RWPE2 (cell line): ENCODE measurements at regions not wholly inside any gene's neighbourhood (a gene's known extent, or its start where the extent isn't known, plus 50 kb on each side); places are given as distances from the start of the nearest gene placed in this dataset.
"Not testable (repeated sequence)": the region's sequence is repeated elsewhere in the genome, so short reads cannot be mapped to it uniquely, and the experiment has no call there.

Experiments used
- ATAC-seq: fragments of 200-7000 bp; cut with Tn5 transposase; 3 replicates; pipeline ENCODE4 v1.9.1; 2021; ENCODE audit warnings: low read depth
- DNase-seq: peaks from one replicate; pipeline ENCODE4 v3.0.0-alpha.2; 2020; ENCODE audit warnings: low spot score
- H3K27ac ChIP-seq: fragments of 450-650 bp; 2 replicates; pipeline ENCODE4 v1.5.1; 2017; ENCODE audit warnings: mild to moderate bottlenecking; ENCODE audit not compliant: poor library complexity, severe bottlenecking
- H3K27me3 ChIP-seq: fragments of 250-450 bp; sonication (Bioruptor Pico); 2 replicates; pipeline ENCODE4 v1.5.1; 2021; ENCODE audit warnings: mild to moderate bottlenecking, moderate library complexity; ENCODE audit not compliant: insufficient read depth, poor library complexity, severe bottlenecking
- H3K36me3 ChIP-seq: fragments of 250-450 bp; sonication (Bioruptor Pico); 2 replicates; pipeline ENCODE4 v1.5.1; 2020; ENCODE audit warnings: low read depth, mild to moderate bottlenecking, moderate library complexity
- H3K4me1 ChIP-seq: fragments of 250-450 bp; sonication (Bioruptor Pico); 2 replicates; pipeline ENCODE4 v1.5.1; 2021; ENCODE audit warnings: mild to moderate bottlenecking, moderate library complexity; ENCODE audit not compliant: insufficient read depth, poor library complexity, severe bottlenecking
- H3K4me3 ChIP-seq: fragments of 250-450 bp; sonication (Bioruptor Pico); 2 replicates; pipeline ENCODE4 v1.5.1; 2021; ENCODE audit warnings: mild to moderate bottlenecking, moderate library complexity; ENCODE audit not compliant: severe bottlenecking
- H3K9me3 ChIP-seq: fragments of 250-450 bp; sonication (Bioruptor Pico); 2 replicates; pipeline ENCODE4 v1.5.1; 2021; ENCODE audit warnings: mild to moderate bottlenecking, moderate library complexity; ENCODE audit not compliant: severe bottlenecking
- CTCF ChIP-seq: fragments of 450-650 bp; IDR thresholded peaks from one replicate; pipeline ENCODE4 v1.5.1; 2017; ENCODE audit warnings: mild to moderate bottlenecking, moderate library complexity; ENCODE audit not compliant: poor library complexity, severe bottlenecking

GRCh38 chrX:41022566-41022965 is 62.7 kb upstream of the USP9X start:
- Histone ChIP-seq H3K27ac (peak overlapping the region; percentile 24), H3K36me3 (no peaks in the 10 kb centered on the region), H3K27me3 (no peaks in the 10 kb centered on the region), H3K9me3 (no peaks in the 10 kb centered on the region), H3K4me3 (no peak overlapping the region), H3K4me1 (peaks cover 5% of the 10 kb centered on the region)
- no peak for DNase-seq
- ATAC-seq, result no peak
- TF ChIP-seq CTCF, result no peak

DNA sequence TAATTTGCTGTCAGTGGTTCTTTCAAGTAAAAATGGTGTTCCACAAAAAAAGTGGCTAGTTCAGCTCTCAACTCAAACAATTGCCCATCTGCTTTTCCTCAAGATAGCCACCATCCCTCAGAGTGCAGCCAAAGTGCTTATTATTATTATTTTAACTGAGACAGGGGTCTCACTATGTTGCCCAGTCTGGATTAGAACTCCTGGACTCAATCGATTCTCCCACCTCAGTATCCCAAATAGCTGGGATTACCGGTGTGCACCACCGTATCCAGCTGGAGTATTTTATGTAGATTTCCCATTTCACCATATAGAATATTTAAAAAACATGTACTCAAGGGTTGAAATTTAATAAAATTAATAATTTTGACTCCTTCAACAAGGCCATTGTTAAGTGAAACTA is 62.1 kb upstream of the USP9X start:
- no peak for TF ChIP-seq CTCF
- no peak for ATAC-seq
- Histone ChIP-seq H3K9me3 (no peaks in the 10 kb centered on the region), H3K36me3 (no peaks in the 10 kb centered on the region), H3K27me3 (no peaks in the 10 kb centered on the region), H3K27ac (peak overlapping the region; percentile 24), H3K4me1 (peaks cover 10% of the 10 kb centered on the region), H3K4me3 (no peak overlapping the region)
- no peak for DNase-seq

- not testable (repeated sequence) for H3K36me3 ChIP-seq, H3K27me3 ChIP-seq, H3K9me3 ChIP-seq, ATAC-seq, H3K4me3 ChIP-seq, H3K27ac ChIP-seq, DNase-seq
- H3K4me1 ChIP-seq, result peaks cover 11% of the 10 kb centered on the region
- peak; percentile 11 for TF ChIP-seq CTCF
Measured at GRCh38 chrX:41024335-41024734, 60.9 kb upstream of the USP9X start.

- peaks cover 11% of the 10 kb centered on the region for H3K4me1 ChIP-seq
Measured at GRCh38 chrX:41024755-41025154, 60.5 kb upstream of the USP9X start.

More at GRCh38 chrX:41024755-41025154, 60.5 kb upstream of the USP9X start:
- no peak for TF ChIP-seq CTCF
- Histone ChIP-seq H3K4me3 (no peak overlapping the region), H3K36me3 (no peaks in the 10 kb centered on the region), H3K9me3 (no peaks in the 10 kb centered on the region), H3K27me3 (no peaks in the 10 kb centered on the region), H3K27ac (no peak overlapping the region)
- DNase-seq (no peak), ATAC-seq (no peak)
